Stimulated activated naive CD8-positive, alpha-beta T cell treated with anti-CD3 and anti-CD28 coated beads, Interleukin-15, Interleukin-2, amounts not matched to agents 100 U/mL and 50 U/mL, for 24 hours (primary cell): ENCODE measurements at regions not wholly inside any gene's neighbourhood (a gene's known extent, or its start where the extent isn't known, plus 50 kb on each side); places are given as distances from the start of the nearest gene placed in this dataset.
"Not testable (repeated sequence)": the region's sequence is repeated elsewhere in the genome, so short reads cannot be mapped to it uniquely, and the experiment has no call there.

Experiments
- ATAC-seq: fragments of 150-1000 bp; cut with Tn5 transposase; one replicate; pipeline ENCODE4 v1.10.0; 2021
- DNase-seq: peaks from one replicate; pipeline ENCODE4 v3.0.0; 2021

DNA sequence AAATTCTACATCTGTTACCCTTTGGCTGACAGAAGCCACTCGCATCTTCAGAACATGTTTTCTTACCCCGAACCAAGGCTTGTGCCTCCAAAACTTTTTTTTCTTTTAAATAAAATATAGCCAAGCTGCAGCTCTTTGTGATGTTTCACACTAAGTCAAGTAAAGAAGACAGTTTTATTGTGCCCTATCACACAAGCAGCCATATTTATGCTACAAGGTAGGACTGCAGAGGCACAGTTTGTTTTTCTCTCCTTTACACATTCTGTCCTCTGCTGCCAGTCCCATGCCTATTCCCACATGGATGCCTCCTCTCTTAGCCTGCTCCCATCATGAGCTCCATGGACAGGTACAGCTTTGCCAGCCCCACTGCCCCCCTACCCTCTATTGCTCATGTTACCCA is 219.6 kb upstream of the THUMPD2 start:
- ATAC-seq (no peak), DNase-seq (no peak)

DNA sequence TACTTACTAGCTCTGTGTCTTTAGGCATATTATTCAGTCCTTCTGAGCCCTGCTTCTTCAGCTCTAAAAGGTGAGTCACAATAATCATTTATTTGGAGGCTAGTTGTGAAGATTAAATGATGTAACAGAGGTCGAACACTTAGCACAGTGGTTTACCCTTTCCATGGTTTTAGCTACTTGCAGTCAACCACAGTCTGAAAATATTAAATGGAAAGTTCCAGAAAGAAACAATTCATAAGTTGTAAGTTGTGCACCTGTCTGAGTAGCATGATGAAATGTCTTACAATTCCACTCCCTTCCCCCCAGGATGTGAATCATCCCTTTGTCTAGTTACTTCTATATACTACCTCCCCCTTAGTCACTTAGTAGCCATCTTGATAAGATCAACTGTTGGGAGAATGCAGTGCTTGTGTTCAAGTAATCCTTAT is 217.6 kb upstream of the THUMPD2 start:
- peak; percentile 91 for ATAC-seq
- DNase-seq, result no peak

DNA sequence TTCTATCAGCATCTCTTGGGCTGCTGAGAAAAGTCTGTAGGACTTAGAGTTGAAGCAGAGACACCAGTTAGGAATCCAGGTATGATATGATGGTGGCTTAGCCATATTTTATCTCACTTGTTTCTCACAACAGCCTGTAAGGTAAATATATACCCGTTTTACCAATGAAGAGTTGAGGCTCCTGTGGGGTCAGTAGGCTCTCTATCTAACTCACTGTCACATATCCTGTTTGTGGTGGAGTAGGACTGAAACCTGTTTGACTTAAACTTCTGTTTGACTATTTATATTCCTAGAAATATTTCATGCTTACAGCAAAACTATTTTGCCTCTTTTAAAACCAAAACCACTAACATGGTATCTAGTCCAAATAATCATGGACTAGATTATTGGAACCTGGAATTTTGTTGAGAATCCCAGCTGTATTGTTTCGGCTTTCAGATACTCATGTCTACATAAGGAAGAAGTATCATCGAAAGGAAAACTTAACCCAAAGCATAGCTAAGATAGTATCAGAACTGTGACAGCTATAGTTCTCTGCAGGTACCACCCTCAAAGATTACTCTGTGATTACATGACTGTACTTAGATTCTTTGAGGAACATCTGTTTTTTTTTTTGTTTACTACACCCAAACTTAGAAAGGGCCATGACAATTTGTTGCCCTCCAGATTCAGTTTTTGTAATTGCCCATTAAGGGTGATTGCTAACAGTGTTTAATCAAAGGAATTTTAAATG is 216.1 kb upstream of the THUMPD2 start:
- DNase-seq (no peak), ATAC-seq (no peak)

DNA sequence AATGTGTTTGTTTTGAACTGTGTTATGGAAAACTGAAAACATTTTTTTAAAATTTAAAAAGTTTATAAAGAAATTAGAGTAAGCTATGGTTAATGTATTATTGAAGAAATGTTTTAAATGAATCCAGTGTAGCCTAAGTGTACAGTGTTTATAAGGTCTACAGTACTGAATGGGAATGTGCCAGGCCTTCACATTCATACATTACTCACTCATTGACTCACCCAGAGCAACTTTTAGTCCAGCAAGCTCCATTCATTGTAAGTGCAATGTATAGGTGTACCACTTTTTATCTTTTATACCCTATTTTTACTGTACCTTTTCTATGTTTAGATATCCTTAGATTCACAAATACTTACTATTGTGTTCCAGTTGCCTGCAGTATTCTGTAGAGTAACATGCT is 215.1 kb upstream of the THUMPD2 start:
- DNase-seq, result no peak
- no peak for ATAC-seq

DNA sequence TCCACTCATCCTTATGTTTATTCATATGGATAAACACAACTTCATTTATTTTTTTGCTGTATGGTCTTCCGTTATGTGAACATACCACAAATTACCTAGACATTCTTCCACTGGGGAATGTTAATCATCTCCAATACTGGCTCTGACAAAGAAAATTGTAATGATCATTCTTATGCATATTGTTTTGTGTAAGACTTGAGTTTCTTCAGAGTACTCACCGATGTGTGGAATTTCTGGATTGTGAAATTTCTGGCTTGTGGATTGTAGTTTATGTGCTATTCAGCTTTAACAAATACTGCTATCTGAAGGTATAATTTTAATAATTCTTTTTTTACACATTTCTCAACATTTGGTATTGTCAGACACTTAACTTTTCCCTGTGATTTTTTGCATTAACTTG is 212.2 kb upstream of the THUMPD2 start:
- no peak for DNase-seq

DNA sequence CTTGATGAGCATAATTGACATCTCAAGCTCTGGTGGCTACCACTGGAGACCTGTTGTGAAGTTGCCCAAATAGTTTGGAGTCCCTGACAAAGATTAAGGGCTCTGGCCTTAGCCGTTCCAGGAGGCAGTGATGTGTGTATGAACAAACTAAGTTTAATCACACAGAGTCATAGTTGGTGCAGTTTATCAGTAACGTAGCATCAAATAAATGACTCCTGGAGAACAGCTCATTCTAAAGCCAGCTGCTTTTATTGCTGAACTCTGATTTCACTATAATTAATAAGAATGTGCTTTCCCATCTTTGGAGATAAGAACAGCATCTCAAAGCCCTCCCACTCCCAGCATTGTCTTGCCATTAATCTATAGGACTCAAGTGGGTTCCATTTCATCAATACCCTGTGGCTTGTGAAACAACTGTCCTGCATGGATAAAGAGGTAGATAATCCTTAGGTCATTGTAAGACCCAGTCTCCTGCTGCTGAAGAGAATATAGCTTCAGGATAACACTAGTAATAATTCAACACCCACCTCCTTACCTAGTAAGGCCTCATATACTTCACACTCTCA is 211.4 kb upstream of the THUMPD2 start:
- DNase-seq (no peak), ATAC-seq (no peak)

More for the DNA sequence above, 212.2 kb upstream of the THUMPD2 start:
- ATAC-seq, result no peak

DNA sequence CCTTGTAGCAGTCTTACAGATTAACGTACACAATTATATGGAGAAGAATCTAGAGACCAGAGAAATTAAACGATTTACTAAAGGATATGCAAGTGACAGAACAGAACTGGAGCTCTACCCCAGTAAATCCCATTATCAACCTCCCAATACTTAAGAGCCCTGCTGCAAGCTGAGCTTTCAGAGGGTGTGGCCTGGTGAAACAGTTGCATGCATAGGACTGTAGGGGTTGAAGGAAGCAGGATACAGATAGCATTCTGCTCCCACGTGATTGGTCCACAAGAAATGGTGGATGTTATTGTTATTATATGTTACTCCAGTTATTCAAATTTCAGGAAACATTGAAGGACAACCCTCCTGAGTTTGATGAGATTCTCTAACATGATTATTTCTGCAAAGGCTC is 210.8 kb upstream of the THUMPD2 start:
- DNase-seq (no peak), ATAC-seq (no peak)

DNA sequence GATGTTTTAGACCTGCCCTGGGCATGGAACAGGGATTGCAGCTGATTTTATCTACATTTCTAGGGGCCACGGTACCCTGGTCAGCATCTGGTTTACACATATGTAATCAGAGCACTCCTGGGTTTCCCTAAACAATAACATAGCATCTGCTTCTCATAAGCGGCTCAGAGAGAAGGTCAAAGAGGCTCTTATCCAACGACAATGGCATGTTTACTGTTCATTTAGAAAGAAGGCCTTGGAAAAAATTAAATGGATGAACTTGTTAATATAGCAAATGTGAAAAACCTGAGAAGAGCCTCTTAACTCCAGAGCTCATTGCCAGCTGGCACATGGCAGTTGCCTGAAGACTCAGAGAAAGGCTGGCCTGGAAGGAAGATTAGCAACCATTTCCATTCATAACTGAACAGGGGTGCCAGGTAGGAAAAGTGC is 202.8 kb upstream of the THUMPD2 start:
- DNase-seq (no peak), ATAC-seq (no peak)

DNA sequence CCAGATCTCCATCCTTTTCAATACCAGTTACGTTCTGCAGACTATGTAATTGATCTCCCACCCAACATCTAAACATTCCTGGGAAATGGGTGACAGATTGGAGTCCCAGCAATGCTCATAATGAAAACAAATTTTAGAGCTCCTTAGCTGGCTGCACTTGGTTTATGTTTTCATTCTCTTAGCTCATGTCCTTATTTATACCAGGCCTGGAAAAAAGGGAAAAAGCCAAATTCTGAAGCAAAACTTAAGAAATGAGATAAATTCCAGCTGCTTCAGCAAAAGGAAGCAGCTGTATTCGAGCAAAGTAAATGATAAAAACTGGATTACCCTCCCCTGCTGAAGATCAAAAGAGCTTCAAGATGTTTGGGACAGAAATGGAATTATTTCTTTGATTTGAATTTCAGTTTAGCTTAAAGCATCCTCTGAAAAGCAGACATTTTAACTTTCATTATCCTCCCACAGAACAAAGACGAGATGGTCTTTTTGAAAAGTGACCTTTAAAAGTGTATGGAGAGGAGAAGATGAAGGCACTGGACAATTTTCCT is 196.5 kb upstream of the THUMPD2 start:
- DNase-seq (no peak), ATAC-seq (no peak)

DNA sequence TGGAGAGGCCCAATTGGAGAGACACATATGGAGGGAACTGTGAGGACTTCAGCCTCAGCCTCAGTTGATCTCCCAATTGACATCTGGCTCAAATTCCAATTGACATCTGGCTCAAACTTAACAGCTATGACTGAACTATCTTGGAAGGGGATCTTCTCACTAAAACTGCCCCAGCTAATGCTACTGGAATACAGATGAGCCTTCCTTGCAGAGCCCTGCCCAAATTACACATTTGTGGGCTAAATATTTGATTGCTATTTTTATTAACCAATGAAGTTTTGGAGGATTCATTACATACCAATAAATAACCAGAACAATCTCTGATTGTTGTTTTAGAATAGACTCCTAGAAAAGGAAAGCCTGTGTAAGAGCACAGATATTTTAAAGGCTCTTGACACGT is 189.0 kb upstream of the THUMPD2 start:
- DNase-seq, result no peak
- no peak for ATAC-seq

DNA sequence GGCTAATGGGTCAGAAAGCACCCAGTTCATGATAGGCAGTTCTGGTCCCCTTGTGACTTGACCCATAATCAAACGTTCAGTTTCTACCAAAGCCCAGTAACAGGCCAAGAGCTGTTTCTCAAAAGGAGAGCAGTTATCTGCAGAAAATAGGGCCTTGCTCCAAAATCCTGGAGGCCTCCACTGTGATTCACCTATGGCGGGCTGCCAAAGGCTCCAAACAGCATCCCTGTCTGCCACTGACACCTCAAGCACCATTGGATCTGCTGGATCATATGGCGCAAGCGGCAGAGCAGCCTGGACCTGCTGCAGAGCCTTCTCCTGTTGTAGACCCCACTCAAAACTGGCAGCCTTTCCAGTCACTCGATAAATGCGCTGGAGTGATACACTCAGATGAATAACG is 181.6 kb upstream of the THUMPD2 start:
- not testable (repeated sequence) for DNase-seq, ATAC-seq

DNA sequence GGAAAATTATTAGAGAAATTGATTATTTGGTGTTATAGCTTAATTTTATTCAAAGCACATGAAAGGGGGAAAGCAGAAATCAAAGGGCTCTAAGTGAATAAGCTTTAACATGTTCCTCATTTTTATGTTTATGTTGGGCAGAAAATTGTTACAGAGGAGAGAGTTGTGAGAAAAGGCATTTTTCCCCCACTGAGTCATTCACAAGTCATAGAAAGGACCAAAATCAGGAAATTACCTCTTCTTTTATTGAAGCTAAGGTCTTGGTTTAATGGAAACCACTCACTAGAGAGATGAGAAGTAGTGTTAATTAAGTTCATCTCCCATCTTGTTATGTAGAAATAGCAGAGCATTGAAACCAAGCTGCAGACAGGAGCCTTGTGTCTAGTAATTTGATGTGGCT is 175.3 kb upstream of the THUMPD2 start:
- peak; percentile 61 for ATAC-seq

DNA sequence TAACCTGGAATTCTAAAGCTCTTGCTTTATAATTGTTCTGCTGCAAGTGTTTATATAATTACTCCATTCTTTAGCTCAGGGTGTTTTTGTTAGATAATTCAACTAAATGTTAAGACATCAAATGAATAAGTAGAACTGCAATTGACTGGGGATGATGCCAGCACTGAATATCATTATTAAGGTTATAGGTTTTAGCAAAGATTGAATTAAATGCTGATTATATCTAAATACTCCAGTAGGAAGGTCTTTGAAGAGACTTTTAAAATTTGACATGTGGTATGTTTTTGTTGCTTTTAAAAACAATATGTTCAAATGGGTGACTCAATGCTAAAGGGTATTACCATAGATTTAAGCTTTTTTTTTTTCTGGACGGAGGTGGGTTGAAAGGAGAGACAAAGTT is 170.1 kb upstream of the THUMPD2 start:
- DNase-seq (no peak), ATAC-seq (no peak)

More for the DNA sequence above, 175.3 kb upstream of the THUMPD2 start:
- DNase-seq, result no peak

DNA sequence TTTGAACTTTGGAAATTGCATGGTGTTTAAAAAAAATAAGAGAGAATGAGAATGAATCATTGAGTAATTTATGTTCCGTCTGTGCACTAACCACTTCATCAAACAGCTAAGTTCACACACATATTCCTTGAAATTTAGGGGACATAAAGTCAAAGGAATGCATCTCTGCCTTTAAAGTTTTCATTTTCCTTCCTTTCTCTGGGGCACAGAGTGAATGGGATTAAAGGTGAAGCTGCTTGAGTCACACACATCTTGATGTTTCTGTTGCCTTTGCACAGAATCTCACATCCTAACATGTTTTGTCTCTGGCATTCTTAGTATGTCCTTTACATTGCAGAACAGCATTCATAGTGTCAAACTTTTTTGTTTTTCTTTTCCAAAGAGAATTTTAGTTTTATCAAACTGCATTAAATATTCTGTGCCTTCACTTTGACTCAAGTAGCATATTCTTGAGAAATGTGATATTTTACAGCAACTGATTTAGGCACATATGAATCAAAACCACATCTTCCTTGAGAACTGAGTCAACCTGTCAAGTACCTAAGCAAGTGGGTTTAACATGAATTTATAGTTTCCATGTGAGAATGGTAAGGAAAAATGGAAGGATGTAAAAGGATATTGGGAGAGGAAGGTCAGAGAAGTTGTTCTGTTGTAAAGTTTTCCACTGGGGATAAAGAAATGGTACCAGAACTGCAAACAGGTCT is 169.1 kb upstream of the THUMPD2 start:
- ATAC-seq (peak; percentile 38), DNase-seq (no peak)

DNA sequence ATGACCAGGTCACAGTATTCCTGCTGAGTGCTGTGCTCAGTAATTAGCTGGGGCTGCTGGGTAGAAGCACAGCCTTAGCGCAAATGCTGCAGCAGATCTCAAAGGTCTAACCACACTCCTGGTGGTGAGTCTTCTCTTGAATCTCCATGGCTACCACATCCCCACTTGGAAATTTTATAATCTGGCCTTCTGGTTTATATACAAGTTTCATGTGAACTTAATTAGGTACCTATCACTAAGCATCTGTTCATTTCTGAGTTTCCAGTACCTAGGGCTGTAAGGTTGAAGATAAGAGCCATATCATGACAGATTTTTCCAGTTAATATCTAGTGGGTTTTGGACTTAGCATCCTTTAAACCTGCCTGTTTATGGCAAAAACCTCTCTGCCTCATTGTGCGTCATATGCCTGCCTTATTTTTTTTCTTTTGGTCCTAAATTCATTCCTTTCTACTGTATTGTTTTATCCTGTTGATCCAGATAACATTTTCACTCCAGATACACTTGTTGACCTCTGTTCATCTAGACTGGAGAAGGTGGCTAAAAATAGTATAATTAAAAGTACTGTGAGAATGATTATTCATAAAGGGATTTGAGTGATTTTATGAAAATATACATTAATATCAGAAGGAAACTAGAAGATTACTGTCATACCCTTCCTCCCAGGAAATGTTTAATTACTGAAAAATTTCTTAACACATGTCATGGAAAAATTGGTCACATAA is 168.4 kb upstream of the THUMPD2 start:
- ATAC-seq (peak; percentile 77), DNase-seq (no peak)

DNA sequence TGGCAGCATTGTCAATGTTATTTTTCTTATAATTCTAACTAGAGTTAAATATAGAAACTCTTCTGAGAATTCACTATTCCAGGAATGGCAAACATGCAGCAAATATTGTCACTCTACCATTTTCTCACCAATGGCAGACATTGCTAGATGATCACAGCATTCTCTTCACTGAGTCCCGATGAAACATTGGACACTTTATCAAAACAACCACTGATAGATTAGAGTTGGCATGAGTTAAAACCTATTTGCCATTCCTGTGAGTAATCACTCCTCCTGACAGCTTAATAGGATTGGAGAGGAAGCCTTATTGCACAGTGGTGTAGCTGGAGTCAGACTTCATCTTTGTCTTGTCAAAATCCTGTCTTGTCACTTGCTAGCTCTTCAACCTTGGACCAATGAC is 163.9 kb upstream of the THUMPD2 start:
- no peak for ATAC-seq
- no peak for DNase-seq

DNA sequence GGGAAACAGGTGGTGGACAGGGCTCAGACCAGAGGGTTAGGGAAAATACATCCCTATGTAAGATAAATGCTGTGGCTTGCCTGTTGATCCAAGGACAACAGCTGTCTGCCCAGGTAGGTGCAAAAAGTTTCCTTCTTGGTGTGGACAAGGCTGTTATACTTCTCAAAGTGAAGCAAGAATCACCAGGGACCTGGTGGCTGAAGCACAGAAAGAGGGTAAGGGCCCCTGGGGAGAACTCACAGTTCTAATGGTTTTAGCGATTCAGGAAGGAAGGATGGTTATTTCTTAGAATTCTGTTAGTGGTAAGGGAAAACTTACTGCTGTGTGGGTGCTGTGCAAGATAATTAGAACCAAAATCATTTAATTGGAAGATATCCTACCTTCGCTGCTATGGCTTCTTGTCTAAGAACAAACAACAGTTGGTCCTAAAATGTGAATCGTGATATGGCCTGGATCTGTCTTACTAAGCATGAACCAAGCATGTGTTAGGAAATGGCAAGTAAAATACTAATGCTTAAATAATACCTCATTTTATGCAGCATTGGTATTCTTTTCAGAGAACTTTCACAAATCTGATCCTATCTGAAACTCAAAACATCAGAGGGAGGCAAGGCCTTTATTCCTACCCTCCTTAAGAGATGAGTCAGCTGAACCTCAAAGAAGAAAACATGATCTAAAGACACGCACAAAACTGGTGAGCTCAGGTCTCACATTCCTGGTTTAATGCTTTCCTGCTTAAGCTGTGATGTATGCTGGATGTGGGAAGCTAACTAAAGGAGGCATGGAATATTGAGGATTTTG is 159.2 kb upstream of the THUMPD2 start:
- peak; percentile 40 for ATAC-seq
- DNase-seq, result no peak

DNA sequence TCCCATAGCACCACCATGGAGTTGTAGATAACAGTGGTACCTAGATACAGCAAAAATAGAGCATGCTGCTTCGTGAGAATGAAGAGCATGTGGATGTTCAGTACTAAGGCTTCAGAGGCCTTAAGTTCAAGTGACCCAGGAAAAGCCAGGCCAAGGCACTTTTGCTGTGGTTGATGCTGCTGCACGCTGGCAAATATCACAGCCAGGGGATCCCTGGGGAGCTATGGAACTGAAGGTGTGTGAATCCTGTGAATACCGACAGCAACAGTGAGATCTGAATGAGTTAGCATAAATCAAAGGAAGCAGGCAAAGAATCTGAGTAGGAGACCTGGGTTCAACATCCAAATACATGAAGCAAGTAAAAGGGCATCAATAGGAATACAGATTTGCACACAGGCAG is 158.6 kb upstream of the THUMPD2 start:
- DNase-seq, result no peak
- no peak for ATAC-seq

DNA sequence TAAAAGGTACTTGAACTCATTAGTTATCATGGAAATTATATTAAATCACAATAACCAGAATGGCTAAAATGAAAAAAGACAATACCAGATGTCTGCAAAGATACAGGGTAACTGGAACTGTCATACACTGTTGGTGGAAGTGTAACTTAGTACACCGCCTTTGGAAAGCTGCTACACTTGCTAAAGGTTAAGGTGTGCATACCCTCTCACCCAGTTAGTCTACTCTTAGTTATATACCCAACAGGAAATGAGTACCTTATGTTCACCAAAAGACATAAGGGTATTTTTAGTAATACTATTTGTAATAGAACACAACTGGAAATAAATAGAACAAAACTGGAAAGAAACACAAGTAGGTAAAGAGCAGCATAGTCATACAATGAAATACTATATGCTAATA is 155.8 kb upstream of the THUMPD2 start:
- ATAC-seq (peak; percentile 83), DNase-seq (no peak)

DNA sequence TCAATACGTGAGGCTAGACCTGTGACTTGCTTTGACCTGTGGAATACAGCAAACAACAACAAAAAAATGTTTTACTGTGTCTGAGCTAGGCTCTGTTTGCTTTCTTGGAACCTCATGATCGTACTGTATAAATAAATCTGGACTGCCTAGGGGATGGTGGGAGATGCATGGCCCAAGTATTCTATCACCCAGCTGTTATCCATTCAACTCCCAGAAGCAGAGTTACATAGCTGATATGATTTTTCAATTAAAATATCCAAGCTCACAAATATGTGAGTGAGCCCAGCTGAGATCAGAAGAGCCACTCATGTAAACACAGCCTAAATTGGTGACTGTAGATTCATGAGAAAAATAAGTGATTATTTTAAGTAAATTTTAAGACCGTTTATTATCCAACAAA is 154.1 kb upstream of the THUMPD2 start:
- DNase-seq (no peak), ATAC-seq (no peak)

DNA sequence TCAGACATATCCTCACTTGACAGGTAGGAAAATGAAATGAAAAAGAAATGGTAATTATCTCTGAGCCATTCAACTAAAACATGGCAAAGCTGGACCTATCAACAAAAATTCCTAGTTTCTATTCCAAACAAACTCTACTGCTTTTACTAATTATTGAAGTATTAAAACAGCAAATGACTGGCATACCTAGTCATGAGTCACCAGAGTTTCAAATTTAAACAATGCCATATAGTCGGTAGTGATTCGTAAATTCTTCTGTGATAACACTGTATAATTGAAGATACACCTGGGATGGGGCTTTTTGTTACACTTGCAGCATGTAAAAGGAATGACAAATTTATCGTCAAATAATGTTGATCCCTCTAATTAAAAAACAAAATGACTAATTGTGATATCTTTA is 153.1 kb upstream of the THUMPD2 start:
- DNase-seq (no peak), ATAC-seq (no peak)
